ENCODE measurements at regions not wholly inside any gene's neighbourhood (a gene's known extent, or its start where the extent isn't known, plus 50 kb on each side); places are given as distances from the start of the nearest gene placed in this dataset.

DNA sequence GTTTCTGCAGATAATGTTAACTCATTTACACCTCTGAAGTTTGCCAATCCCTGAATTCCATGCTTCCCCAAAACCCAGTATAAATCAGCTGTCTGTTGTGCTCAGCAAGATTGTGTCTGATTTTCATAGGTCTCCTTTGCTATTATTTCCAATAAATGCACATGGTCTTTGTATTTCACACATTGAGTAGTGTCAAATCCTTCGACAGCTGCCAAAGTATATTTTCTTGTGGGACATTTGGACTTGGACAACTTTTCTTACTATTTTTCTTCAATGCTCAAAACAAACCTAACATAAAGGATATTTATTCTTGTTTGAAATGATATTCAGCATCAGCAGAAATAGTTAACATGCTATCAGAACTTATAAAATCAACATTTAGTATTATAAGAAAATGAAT lies 406.1 kb upstream of the OR4E1 start:
- Histone ChIP-seq H3K4me2 (ENCODE audit: low read depth, low read length) (no peak overlapping the region), H3K27me3 (ENCODE audit: control insufficient read depth in 1 of 2, insufficient read depth in 2 of 2, low read length in 2 of 2) (no peaks in the 10 kb centered on the region; a peak in 1 of 5 replicates), H3K79me2 (ENCODE audit: insufficient read depth, low read length) (no peaks in the 10 kb centered on the region), H3K36me3 (replicated peaks in 1 of 2; ENCODE audit: control insufficient read depth in 1 of 2, insufficient read depth in 2 of 2, low read length in 2 of 2) (no peaks in the 10 kb centered on the region), H4K20me1 (ENCODE audit: insufficient read depth, low read length) (no peaks in the 10 kb centered on the region), H3K9me3 (ENCODE audit: low read length) (no peaks in the 10 kb centered on the region), H3K4me1 (ENCODE audit: insufficient read depth, low read length) (no peaks in the 10 kb centered on the region), H3K4me3 (replicated peaks in 1 of 3; ENCODE audit: insufficient read depth in 1 of 3, low read depth in 2 of 3, low read length in 3 of 3) (no peak overlapping the region), H3K27ac (ENCODE audit: extremely low read length, insufficient read depth, low read length) (no peak overlapping the region), H3K9ac (ENCODE audit: insufficient read depth, low read depth, low read length) (no peak overlapping the region), H2AFZ (ENCODE audit: low read length) (no peak overlapping the region)
- in situ Hi-C loops (cut with HindIII; ENCODE audit: extremely low pct_ligation_motif_present, low pct_unique_long_range_greater_than_20kb), result no loop called here
- no peak for DNase-seq (ENCODE audit: low spot score)
- POLR2A ChIA-PET, result no interaction called here
- no peak for TF ChIP-seq ZNF326 (CRISPR knock-in tag; IDR thresholded peaks at IDR 0.05; ENCODE audit: borderline replicate concordance)
- no peak for TF ChIP-seq ZNF607 (CRISPR knock-in tag; IDR thresholded peaks at IDR 0.05; ENCODE audit: borderline replicate concordance)
- TF ChIP-seq SRSF4 (IDR thresholded peaks at IDR 0.05; ENCODE audit: low read depth, low read length, poor library complexity, severe bottlenecking), result no peak
- TF ChIP-seq, protein P1, sequence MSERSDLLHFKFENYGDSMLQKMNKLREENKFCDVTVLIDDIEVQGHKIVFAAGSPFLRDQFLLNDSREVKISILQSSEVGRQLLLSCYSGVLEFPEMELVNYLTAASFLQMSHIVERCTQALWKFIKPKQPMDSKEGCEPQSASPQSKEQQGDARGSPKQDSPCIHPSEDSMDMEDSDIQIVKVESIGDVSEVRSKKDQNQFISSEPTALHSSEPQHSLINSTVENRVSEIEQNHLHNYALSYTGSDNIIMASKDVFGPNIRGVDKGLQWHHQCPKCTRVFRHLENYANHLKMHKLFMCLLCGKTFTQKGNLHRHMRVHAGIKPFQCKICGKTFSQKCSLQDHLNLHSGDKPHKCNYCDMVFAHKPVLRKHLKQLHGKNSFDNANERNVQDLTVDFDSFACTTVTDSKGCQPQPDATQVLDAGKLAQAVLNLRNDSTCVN (CRISPR knock-in tag; IDR thresholded peaks at IDR 0.05; ENCODE audit: borderline replicate concordance), result no peak
- TF ChIP-seq, protein P2, sequence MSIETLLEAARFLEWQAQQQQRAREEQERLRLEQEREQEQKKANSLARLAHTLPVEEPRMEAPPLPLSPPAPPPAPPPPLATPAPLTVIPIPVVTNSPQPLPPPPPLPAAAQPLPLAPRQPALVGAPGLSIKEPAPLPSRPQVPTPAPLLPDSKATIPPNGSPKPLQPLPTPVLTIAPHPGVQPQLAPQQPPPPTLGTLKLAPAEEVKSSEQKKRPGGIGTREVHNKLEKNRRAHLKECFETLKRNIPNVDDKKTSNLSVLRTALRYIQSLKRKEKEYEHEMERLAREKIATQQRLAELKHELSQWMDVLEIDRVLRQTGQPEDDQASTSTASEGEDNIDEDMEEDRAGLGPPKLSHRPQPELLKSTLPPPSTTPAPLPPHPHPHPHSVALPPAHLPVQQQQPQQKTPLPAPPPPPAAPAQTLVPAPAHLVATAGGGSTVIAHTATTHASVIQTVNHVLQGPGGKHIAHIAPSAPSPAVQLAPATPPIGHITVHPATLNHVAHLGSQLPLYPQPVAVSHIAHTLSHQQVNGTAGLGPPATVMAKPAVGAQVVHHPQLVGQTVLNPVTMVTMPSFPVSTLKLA (IDR thresholded peaks at IDR 0.05), result 0 out of 2 replicates have a peak, but pooled peaks have one; percentile 26
- no peak for TF ChIP-seq NFE2 (CRISPR knock-in tag; IDR thresholded peaks at IDR 0.05)
- TF ChIP-seq RELA (CRISPR knock-in tag; IDR thresholded peaks at IDR 0.05), result no peak
- TF ChIP-seq, protein P3, sequence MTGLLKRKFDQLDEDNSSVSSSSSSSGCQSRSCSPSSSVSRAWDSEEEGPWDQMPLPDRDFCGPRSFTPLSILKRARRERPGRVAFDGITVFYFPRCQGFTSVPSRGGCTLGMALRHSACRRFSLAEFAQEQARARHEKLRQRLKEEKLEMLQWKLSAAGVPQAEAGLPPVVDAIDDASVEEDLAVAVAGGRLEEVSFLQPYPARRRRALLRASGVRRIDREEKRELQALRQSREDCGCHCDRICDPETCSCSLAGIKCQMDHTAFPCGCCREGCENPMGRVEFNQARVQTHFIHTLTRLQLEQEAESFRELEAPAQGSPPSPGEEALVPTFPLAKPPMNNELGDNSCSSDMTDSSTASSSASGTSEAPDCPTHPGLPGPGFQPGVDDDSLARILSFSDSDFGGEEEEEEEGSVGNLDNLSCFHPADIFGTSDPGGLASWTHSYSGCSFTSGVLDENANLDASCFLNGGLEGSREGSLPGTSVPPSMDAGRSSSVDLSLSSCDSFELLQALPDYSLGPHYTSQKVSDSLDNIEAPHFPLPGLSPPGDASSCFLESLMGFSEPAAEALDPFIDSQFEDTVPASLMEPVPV (CRISPR knock-in tag; IDR thresholded peaks at IDR 0.05), result no peak
- peak; percentile 4 for TF ChIP-seq HNRNPK (IDR thresholded peaks at IDR 0.05; ENCODE audit: low read depth, low read length, poor library complexity, severe bottlenecking)
- FAIRE-seq, result no peak
- CTCF ChIA-PET (ENCODE audit: low intra/inter-chr PET ratio, low total read pairs), result no interaction called here
- BruUV-seq (replicated peaks), result no TSS peak
- no peak for ATAC-seq
- intact Hi-C loops (cut with micrococcal nuclease; ENCODE audit: unreplicated experiment), result no loop called here
- 0% methylated on average over 1 of the region's 1 CpG for WGBS (ENCODE audit: low lambda C conversion rate)

Data from HepG2 (cell line).